Epithelial cell of esophagus (primary cell): ENCODE measurements at regions not wholly inside any gene's neighbourhood (a gene's known extent, or its start where the extent isn't known, plus 50 kb on each side); places are given as distances from the start of the nearest gene placed in this dataset.

Experiments
- DNase-seq: peaks from one replicate; pipeline ENCODE4 v3.0.0; 2010; ENCODE audit warnings: low read depth
- H3K4me3 ChIP-seq: 2 replicates; pipeline ENCODE4 v1.5.1; 2011; ENCODE audit warnings: mild to moderate bottlenecking, low read length, control low read depth
- CTCF ChIP-seq: IDR thresholded peaks from 2 replicates; pipeline ENCODE4 v1.5.1; 2011; ENCODE audit warnings: low read depth, mild to moderate bottlenecking, low read length, control low read depth, inconsistent platforms; ENCODE audit not compliant: insufficient read depth; ENCODE audit errors: missing control alignments

- H3K4me3 ChIP-seq: no peak overlapping the region
- no peak for TF ChIP-seq CTCF
- no peak for DNase-seq
Measured at GRCh38 chr2:71800106-71800809, 346.9 kb downstream of the DYSF start.

GRCh38 chr2:71799013-71799575, 345.7 kb downstream of the DYSF start:
- DNase-seq: no peak
- no peak overlapping the region for H3K4me3 ChIP-seq
- no peak for TF ChIP-seq CTCF

GRCh38 chr2:71798266-71799012, 345.1 kb downstream of the DYSF start:
- DNase-seq: peak; percentile 45
- TF ChIP-seq CTCF: peak; percentile 74

GRCh38 chr2:71797035-71797810, 343.9 kb downstream of the DYSF start:
- no peak for TF ChIP-seq CTCF
- DNase-seq: no peak
- no peak overlapping the region for H3K4me3 ChIP-seq

More at GRCh38 chr2:71798266-71799012, 345.1 kb downstream of the DYSF start:
- H3K4me3 ChIP-seq: no peak overlapping the region

- no peak overlapping the region for H3K4me3 ChIP-seq
- no peak for TF ChIP-seq CTCF
- DNase-seq: peak; percentile 52
Measured at GRCh38 chr2:71796174-71796593, 342.8 kb downstream of the DYSF start.

- no peak overlapping the region for H3K4me3 ChIP-seq
- no peak for DNase-seq
- TF ChIP-seq CTCF: no peak
Measured at GRCh38 chr2:71795486-71795885, 342.1 kb downstream of the DYSF start.
